Spleen (tissue), 11 donors: ENCODE measurements at regions not wholly inside any gene's neighbourhood (a gene's known extent, or its start where the extent isn't known, plus 50 kb on each side); places are given as distances from the start of the nearest gene placed in this dataset.

Experiments used
- DNase-seq: peaks from one replicate; pipeline ENCODE4 v3.0.0-alpha.2; 2020
- H3K27ac ChIP-seq, 8 donors: fragments of 200-600 bp; sonication (generic) in 7 of 8; 1 replicate in 4 of 8; 2 replicates in 4 of 8; pipeline versions ENCODE4 v1.5.0 to v1.8.0; 2016 to 2021; ENCODE audit warnings: inconsistent platforms in 4 of 8, mild to moderate bottlenecking in 4 of 8, moderate library complexity in 1 of 8
- H3K27me3 ChIP-seq, 7 donors: fragments of 200-600 bp; sonication (generic) in 6 of 7; replicated peaks in 1 of 7; 1 replicate in 4 of 7; 2 replicates in 3 of 7; pipeline versions ENCODE4 v1.5.0 to v1.8.0; 2016 to 2021; ENCODE audit warnings: inconsistent platforms in 3 of 7, mild to moderate bottlenecking in 1 of 7
- H3K36me3 ChIP-seq, 6 donors: fragments of 200-600 bp; sonication (generic) in 5 of 6; 1 replicate in 4 of 6; 2 replicates in 2 of 6; pipeline versions ENCODE4 v1.5.0 to v1.8.0; 2016 to 2021; ENCODE audit warnings: inconsistent platforms in 2 of 6
- H3K4me1 ChIP-seq, 6 donors: fragments of 200-600 bp; sonication (generic) in 5 of 6; 1 replicate in 3 of 6; 2 replicates in 3 of 6; pipeline versions ENCODE4 v1.5.0 to v1.8.0; 2016 to 2021; ENCODE audit warnings: inconsistent platforms in 3 of 6
- H3K4me3 ChIP-seq, 8 donors: fragments of 200-600 bp; sonication (generic) in 7 of 8; 1 replicate in 4 of 8; 2 replicates in 4 of 8; pipeline versions ENCODE4 v1.5.0 to v1.8.0; 2016 to 2021; ENCODE audit warnings: inconsistent platforms in 4 of 8, mild to moderate bottlenecking in 4 of 8, moderate library complexity in 2 of 8
- H3K9me3 ChIP-seq, 8 donors: fragments of 200-600 bp; sonication (generic) in 7 of 8; 1 replicate in 4 of 8; 2 replicates in 4 of 8; pipeline versions ENCODE4 v1.5.0 to v1.8.0; 2016 to 2021; ENCODE audit warnings: inconsistent platforms in 4 of 8
- CTCF ChIP-seq, 11 experiments: fragments of 200-600 bp in 7 of 11; fragments of 450-650 bp in 4 of 11; sonication (generic) in 4 of 11; IDR thresholded peaks in 8 of 11; conservative IDR thresholded peaks in 3 of 11; 1 replicate in 7 of 11; 2 replicates in 4 of 11; pipeline versions ENCODE4 v1.4.0 to v1.8.0; 2016 to 2021; ENCODE audit warnings: antibody characterized with exemption in 11 of 11, inconsistent platforms in 4 of 11, mild to moderate bottlenecking in 1 of 11
- POLR2A ChIP-seq, 3 donors: fragments of 450-650 bp; IDR thresholded peaks; one replicate each; pipeline ENCODE4 v1.5.1; 2017; ENCODE audit warnings: antibody characterized with exemption in 3 of 3, mild to moderate bottlenecking in 1 of 3
- POLR2AphosphoS5 ChIP-seq, 3 donors: sonication (generic); formaldehyde crosslinking; IDR thresholded peaks; one replicate each; pipeline ENCODE4 v1.5.1; 2017; ENCODE audit warnings: antibody characterized with exemption in 3 of 3
- WGBS, 5 donors: extraction: QIAGEN DNeasy Blood & Tissue Kit in 3 of 5; methylation state at CpG; one replicate each; pipeline versions ENCODE4 v1.1.5 to v1.1.7; 2013 to 2018; 5-methylcytosine and 5-hydroxymethylcytosine counted together
- intact Hi-C: fragments of 100-400 bp; cut with DNase I; formaldehyde crosslinking; loops from one replicate; pipeline ENCODE4 v1.15.0; 2023; ENCODE audit warnings: low total_unique reads
- donor health status: healthy with polysubstance abuse.
- donor health status: DM: no; HTN: no; CAD: no; lungs with moderate emphysema.
- donor health status: DM: no; HTN: no; CAD: no.
- donor health status: Bipolar disorder and iron deficiency.
- donor health status: healthy.
- donor health status: DM: no; HTN: no; CAD: no.
- donor health status: DM: yes; HTN: yes; CAD: no.

GRCh38 chr2:13583609-13584008, 866.9 kb downstream of the TRIB2 start:
- no peak overlapping the region for H3K4me3 ChIP-seq
- no peaks in the 10 kb centered on the region for H3K36me3 ChIP-seq
- TF ChIP-seq POLR2A (IDR thresholded peaks at IDR 0.05) (no peak), POLR2AphosphoS5 (IDR thresholded peaks at IDR 0.05) (no peak), CTCF (IDR thresholded peaks at IDR 0.05 in 8 of 11, conservative IDR thresholded peaks at IDR 0.05 in 3 of 11) (no peak)
- H3K4me1 ChIP-seq = no peaks in the 10 kb centered on the region
- DNase-seq = no peak
- intact Hi-C loops = no loop called here
- H3K27ac ChIP-seq = no peak overlapping the region
- no peaks in the 10 kb centered on the region for H3K9me3 ChIP-seq
- no peaks in the 10 kb centered on the region for H3K27me3 ChIP-seq

GRCh38 chr2:13584020-13584419, 867.3 kb downstream of the TRIB2 start:
- no peak for DNase-seq
- Histone ChIP-seq H3K4me3 (no peak overlapping the region), H3K9me3 (no peaks in the 10 kb centered on the region), H3K36me3 (no peaks in the 10 kb centered on the region), H3K4me1 (no peaks in the 10 kb centered on the region), H3K27me3 (no peaks in the 10 kb centered on the region), H3K27ac (no peak overlapping the region)
- 64 to 86% (median 80%) methylated on average over 2 of the region's 2 CpGs for WGBS, 5 donors
- intact Hi-C loops = no loop called here
- TF ChIP-seq POLR2A (IDR thresholded peaks at IDR 0.05) (no peak), CTCF (IDR thresholded peaks at IDR 0.05 in 8 of 11, conservative IDR thresholded peaks at IDR 0.05 in 3 of 11) (no peak), POLR2AphosphoS5 (IDR thresholded peaks at IDR 0.05) (no peak)

- TF ChIP-seq POLR2A (IDR thresholded peaks at IDR 0.05) (no peak), POLR2AphosphoS5 (IDR thresholded peaks at IDR 0.05) (no peak), CTCF (IDR thresholded peaks at IDR 0.05 in 8 of 11, conservative IDR thresholded peaks at IDR 0.05 in 3 of 11) (no peak)
- no peaks in the 10 kb centered on the region for H3K4me1 ChIP-seq
- no peak overlapping the region for H3K4me3 ChIP-seq
- DNase-seq = no peak
- H3K27me3 ChIP-seq = no peaks in the 10 kb centered on the region
- no peak overlapping the region for H3K27ac ChIP-seq
- H3K9me3 ChIP-seq = no peaks in the 10 kb centered on the region
- no peaks in the 10 kb centered on the region for H3K36me3 ChIP-seq
- intact Hi-C loops = no loop called here
Measured at GRCh38 chr2:13585732-13586131, 869.0 kb downstream of the TRIB2 start.

- 71 to 81% (median 76%) methylated on average over 4 of the region's 4 CpGs for WGBS, 5 donors
- no peaks in the 10 kb centered on the region for H3K9me3 ChIP-seq
- H3K4me1 ChIP-seq = no peaks in the 10 kb centered on the region
- intact Hi-C loops = no loop called here
- TF ChIP-seq POLR2A (IDR thresholded peaks at IDR 0.05) = no peak
- no peaks in the 10 kb centered on the region for H3K27me3 ChIP-seq
- H3K36me3 ChIP-seq = no peaks in the 10 kb centered on the region
- no peak for DNase-seq
- no peak overlapping the region for H3K4me3 ChIP-seq
- no peak overlapping the region for H3K27ac ChIP-seq
Measured at GRCh38 chr2:13596233-13596632, 879.5 kb downstream of the TRIB2 start.

- no peak for TF ChIP-seq POLR2A (IDR thresholded peaks at IDR 0.05)
- TF ChIP-seq POLR2AphosphoS5 (IDR thresholded peaks at IDR 0.05) = no peak
- TF ChIP-seq CTCF (IDR thresholded peaks at IDR 0.05 in 8 of 11, conservative IDR thresholded peaks at IDR 0.05 in 3 of 11) = no peak
- WGBS, 5 donors = 76 to 91% (median 82%) methylated on average over 2 of the region's 2 CpGs
- no peaks in the 10 kb centered on the region for H3K27me3 ChIP-seq
- H3K36me3 ChIP-seq = no peaks in the 10 kb centered on the region
- no peaks in the 10 kb centered on the region for H3K4me1 ChIP-seq
- no peak overlapping the region for H3K27ac ChIP-seq
- DNase-seq = no peak
- no peak overlapping the region for H3K4me3 ChIP-seq
- H3K9me3 ChIP-seq = no peaks in the 10 kb centered on the region
- intact Hi-C loops = no loop called here
Measured at GRCh38 chr2:13597176-13597575, 880.4 kb downstream of the TRIB2 start.
